ENCODE measurements at regions not wholly inside any gene's neighbourhood (a gene's known extent, or its start where the extent isn't known, plus 50 kb on each side); places are given as distances from the start of the nearest gene placed in this dataset.

DNA sequence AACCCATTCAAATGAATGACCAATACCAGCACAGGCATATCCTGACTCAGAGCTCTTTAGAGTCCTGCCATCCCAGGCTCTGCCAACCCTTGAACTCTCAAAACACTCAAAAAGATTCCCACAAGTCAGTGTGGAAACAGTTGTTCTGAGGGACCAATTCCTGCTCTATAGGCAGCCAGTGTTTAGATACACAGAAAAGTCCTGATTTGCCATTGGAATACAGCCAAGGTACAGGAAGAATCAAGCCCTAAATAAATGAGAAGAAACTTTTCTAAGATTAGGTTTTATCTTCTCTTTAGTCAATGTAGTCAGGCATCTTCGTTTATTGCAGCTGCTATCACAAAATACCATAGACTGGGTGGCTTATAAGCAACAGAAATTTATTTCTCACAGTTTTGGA is 626.8 kb upstream of the ARID1B start:
- no peak for TF ChIP-seq POLR2AphosphoS5 (IDR thresholded peaks at IDR 0.05)
- no peak for TF ChIP-seq POLR2A (IDR thresholded peaks at IDR 0.05)
- TF ChIP-seq, protein P1, sequence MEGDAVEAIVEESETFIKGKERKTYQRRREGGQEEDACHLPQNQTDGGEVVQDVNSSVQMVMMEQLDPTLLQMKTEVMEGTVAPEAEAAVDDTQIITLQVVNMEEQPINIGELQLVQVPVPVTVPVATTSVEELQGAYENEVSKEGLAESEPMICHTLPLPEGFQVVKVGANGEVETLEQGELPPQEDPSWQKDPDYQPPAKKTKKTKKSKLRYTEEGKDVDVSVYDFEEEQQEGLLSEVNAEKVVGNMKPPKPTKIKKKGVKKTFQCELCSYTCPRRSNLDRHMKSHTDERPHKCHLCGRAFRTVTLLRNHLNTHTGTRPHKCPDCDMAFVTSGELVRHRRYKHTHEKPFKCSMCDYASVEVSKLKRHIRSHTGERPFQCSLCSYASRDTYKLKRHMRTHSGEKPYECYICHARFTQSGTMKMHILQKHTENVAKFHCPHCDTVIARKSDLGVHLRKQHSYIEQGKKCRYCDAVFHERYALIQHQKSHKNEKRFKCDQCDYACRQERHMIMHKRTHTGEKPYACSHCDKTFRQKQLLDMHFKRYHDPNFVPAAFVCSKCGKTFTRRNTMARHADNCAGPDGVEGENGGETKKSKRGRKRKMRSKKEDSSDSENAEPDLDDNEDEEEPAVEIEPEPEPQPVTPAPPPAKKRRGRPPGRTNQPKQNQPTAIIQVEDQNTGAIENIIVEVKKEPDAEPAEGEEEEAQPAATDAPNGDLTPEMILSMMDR (IDR thresholded peaks at IDR 0.05): no peak

Data from sigmoid colon (tissue), 4 donors.